Renal cortex interstitium (tissue), 11 donors: ENCODE measurements at regions not wholly inside any gene's neighbourhood (a gene's known extent, or its start where the extent isn't known, plus 50 kb on each side); places are given as distances from the start of the nearest gene placed in this dataset.
A peak's percentile ranks its signal among the peaks of the same experiment; 100 is the strongest.
"Not testable (repeated sequence)": the region's sequence is repeated elsewhere in the genome, so short reads cannot be mapped to it uniquely, and the experiment has no call there.

Source experiments
- DNase-seq, 11 donors: peaks; one replicate each; pipeline ENCODE4 v3.0.0-alpha.2; 2013; ENCODE audit warnings: low read depth in 9 of 11, low spot score in 4 of 11; ENCODE audit errors: extremely low read depth in 1 of 11

GRCh38 chr4:81606801-81607501, 135.2 kb upstream of the RASGEF1B start:
- peak in 7 of 11 donors; percentile 41 to 75 (median 58) for DNase-seq

- DNase-seq = no peak
These were observed 134.5 kb upstream of the RASGEF1B start for GRCh38 chr4:81606166-81606565.

- no peak for DNase-seq
These were observed 133.6 kb upstream of the RASGEF1B start for GRCh38 chr4:81605271-81605670.

GRCh38 chr4:81604683-81605218, 133.0 kb upstream of the RASGEF1B start:
- no peak for DNase-seq

- DNase-seq = no peak
These were observed 131.1 kb upstream of the RASGEF1B start for GRCh38 chr4:81602854-81603253.

GRCh38 chr4:81601358-81601694, 129.6 kb upstream of the RASGEF1B start:
- no peak for DNase-seq

GRCh38 chr4:81600520-81601357, 129.0 kb upstream of the RASGEF1B start:
- peak in 8 of 11 donors; percentile 47 to 72 (median 62) for DNase-seq

- DNase-seq = no peak
These were observed 128.2 kb upstream of the RASGEF1B start for GRCh38 chr4:81599742-81600380.

GRCh38 chr4:81595798-81596610, 124.3 kb upstream of the RASGEF1B start:
- no peak for DNase-seq

GRCh38 chr4:81595287-81595686, 123.6 kb upstream of the RASGEF1B start:
- DNase-seq = no peak

- peak in 1 of 11 donors; percentile 34 for DNase-seq
These were observed 122.9 kb upstream of the RASGEF1B start for GRCh38 chr4:81594490-81595159.

GRCh38 chr4:81592701-81593100, 121.0 kb upstream of the RASGEF1B start:
- no peak for DNase-seq

GRCh38 chr4:81590596-81590995, 118.9 kb upstream of the RASGEF1B start:
- no peak for DNase-seq

GRCh38 chr4:81589262-81589661, 117.6 kb upstream of the RASGEF1B start:
- DNase-seq = no peak

GRCh38 chr4:81586706-81587105, 115.0 kb upstream of the RASGEF1B start:
- DNase-seq = no peak

- DNase-seq = not testable (repeated sequence)
These were observed 109.3 kb upstream of the RASGEF1B start for GRCh38 chr4:81580994-81581374.

- DNase-seq = no peak
These were observed 108.8 kb upstream of the RASGEF1B start for GRCh38 chr4:81580346-81580993.

- DNase-seq = no peak
These were observed 105.7 kb upstream of the RASGEF1B start for GRCh38 chr4:81577392-81577791.
